ENCODE measurements at regions not wholly inside any gene's neighbourhood (a gene's known extent, or its start where the extent isn't known, plus 50 kb on each side); places are given as distances from the start of the nearest gene placed in this dataset.

DNA sequence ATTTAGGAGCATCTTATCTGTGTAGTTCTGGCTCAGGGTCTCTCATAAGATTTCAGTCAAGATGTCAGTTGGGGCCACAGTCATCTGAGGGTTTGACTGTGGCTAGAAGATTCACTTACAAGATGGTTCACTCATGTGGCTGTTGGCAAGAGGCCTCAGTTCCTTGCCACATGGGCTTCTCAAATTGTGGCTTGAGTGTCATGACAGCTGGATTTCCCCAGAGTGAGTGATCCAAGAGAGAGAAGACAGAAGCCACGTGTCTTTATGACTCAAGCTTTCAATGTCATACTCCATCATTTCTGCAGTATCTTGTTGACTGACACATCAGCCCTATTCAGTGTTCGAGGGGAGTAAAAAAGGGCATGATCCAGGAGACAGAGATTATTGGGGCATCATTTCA lies 131.3 kb upstream of the AP1S2 start:
- in situ Hi-C loops (cut with HindIII; ENCODE audit: low sequenced_read_pairs) = loop anchor here (5.0 kb wide), 1 partner anchor 59 kb away; no protein-coding TSS in a partner anchor

DNA sequence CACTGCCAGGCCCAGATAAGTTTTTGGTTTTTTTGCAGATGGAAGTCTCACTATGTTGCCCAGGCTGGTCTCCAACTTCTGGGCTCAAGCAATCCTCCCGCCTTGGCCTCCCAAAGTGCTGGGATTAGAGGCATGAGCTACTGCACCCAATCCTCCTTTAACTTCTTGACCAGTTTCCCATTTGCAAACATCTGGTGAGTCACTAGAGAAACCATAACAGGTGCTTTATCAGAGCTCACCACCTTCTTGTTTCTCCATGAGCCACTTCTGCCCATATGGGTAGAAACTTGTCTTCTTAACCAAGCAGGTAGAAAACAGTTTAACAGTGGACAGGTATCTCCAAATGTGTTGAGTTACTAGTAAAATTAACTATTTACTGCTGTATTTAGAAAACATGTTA lies 128.4 kb upstream of the AP1S2 start:
- in situ Hi-C loops (cut with HindIII; ENCODE audit: low sequenced_read_pairs) = no loop called here

DNA sequence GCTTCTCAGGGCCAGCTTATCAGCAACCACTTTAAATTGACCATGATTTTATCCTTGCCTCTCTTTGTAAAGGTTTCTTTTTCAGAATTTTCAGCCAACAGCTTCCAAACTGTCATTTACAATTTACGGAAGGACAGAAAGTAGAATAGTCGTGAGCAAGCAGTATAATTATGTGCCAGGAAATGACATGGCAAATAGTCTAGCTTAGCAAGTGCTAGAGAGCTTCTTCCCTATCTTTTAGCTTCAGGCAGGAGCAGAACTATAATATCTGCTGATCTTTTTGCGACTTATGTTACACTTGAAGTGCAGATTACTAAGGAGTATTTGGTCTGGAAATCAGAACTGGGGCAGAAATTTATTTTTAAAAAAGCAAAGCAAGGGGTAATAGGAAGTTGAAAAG lies 123.0 kb upstream of the AP1S2 start:
- in situ Hi-C loops (cut with HindIII; ENCODE audit: low sequenced_read_pairs) = no loop called here

DNA sequence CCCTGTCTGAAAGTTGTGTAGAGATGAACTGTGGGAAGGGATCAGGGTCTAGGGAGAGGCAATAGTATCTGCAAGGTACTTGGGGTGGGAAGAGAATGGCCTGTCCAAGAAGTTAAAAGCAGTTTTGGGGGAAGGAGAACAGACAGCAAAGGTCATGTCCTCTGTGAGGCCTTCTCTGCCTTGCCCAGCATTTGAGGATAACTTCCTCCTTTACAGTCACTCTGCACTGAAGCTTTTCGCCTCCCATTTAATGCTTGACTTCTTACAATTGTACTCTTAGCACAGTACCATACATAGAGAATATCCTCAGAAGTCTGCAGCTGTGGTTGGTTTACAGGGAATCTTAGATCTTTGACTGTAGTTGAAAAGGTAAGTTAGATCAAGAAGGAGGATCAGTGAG lies 121.8 kb upstream of the AP1S2 start:
- in situ Hi-C loops (cut with HindIII; ENCODE audit: low sequenced_read_pairs) = no loop called here

DNA sequence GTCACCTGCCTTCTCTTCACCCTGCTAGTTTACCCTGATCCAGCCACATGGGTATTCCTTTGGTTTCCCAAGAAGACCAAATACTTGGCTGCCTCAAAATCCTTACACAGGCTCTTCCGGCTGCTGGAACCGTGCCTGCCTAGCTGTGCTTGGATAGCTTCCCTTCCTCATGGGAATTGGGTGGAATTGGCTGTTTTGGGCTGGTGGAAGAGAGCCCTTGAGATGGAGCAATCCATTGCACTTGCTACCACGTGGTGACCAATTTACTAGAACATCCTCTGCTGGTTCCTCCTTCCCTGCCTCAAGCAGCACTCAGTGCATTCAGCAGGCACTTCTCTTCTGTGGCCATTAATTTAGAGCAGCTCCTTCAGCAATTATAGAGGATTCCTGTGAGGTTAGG lies 119.3 kb upstream of the AP1S2 start:
- in situ Hi-C loops (cut with HindIII; ENCODE audit: low sequenced_read_pairs) = no loop called here

DNA sequence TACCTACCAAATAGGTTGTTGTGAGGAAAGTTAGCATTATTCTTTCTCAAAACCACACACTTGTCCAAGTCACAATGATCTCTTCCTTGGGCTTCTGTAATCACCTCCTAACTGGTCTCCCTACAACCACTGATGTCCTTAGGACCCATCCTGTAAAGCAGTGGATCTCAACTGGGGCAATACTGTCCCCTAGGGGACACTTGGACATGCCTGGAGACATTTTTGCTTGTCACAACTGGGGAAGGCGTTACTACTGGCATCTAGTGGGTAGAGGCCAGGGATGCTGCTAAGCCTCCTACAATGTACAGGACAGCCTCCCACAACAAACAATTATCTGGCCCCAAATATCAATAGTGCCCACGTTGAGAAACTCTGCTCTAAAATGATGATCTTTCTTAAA lies 118.7 kb upstream of the AP1S2 start:
- in situ Hi-C loops (cut with HindIII; ENCODE audit: low sequenced_read_pairs) = no loop called here

DNA sequence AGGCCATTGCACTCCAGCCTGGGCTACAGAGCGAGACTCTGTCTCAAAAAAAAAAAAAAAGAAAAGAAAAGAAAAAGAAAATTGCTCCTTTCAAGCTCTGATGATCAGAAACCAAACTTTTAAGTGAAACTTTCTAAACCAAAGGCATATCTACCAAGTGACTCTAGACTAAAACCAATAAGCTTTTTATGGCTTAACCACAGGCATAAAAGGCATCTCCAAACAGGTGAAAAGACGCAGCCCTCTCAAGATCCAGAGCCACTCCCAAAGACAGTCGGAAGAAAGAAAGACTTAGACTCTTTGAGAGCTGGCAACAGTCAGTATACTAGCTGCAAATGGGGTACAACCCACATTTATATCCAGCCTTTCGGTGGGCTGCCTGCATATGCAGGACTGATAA lies 117.1 kb upstream of the AP1S2 start:
- in situ Hi-C loops (cut with HindIII; ENCODE audit: low sequenced_read_pairs) = no loop called here

DNA sequence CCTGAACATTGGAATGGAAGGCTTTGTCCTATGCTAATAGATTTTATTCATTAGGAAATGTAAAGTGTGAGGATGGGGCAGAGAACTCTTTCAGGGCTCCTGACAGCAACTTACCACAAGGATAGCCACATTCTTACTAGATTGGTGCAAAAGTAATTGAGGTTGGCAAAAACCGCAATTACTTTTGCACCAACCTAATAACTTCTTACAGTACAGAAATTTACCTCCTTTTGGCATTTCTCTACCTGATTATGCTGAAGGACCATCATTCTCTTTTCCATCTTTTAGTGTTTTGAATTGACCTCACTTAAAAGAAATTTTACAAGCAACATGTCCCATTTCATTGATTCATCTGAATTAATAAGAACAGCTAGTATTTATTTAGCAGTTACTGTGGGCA lies 109.2 kb upstream of the AP1S2 start:
- in situ Hi-C loops (cut with HindIII; ENCODE audit: low sequenced_read_pairs) = no loop called here

DNA sequence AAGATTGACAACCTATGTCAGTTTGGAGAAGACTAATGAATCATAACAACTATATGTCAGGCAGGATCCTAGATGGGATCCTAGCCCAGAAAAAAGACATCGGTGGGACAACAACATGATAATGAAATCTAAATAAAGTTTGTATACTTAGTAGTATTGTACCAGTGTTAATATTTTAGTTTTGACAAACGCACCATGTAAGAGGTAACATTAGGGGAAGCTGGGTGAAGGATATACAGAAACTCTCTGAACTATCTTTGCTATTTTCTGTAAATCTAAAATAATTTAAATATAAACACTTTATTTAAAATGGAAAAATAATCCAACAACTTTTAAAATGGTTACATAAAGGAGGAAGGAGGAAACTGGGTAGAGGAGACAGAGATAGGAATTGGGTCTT lies 105.6 kb upstream of the AP1S2 start:
- in situ Hi-C loops (cut with HindIII; ENCODE audit: low sequenced_read_pairs) = no loop called here

DNA sequence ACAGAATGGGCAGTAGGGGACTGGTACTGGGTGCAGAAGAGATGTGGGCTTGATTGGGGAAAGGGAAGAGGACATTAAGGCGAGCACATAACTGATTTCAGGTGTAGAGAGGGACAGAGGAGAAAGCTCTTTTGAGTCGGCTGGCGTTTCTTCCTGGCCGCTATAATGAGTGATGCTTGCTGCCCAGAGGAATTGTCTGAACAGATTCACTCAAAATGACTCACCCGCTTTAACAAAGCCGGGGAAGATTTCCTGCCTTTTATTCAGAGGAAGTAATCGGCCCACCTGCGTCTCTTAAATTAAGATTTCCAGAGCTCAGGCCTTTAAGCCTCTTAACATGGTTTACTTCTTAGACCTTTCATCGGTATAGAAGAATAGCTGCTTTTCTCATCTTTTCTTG lies 102.1 kb upstream of the AP1S2 start:
- in situ Hi-C loops (cut with HindIII; ENCODE audit: low sequenced_read_pairs) = no loop called here

DNA sequence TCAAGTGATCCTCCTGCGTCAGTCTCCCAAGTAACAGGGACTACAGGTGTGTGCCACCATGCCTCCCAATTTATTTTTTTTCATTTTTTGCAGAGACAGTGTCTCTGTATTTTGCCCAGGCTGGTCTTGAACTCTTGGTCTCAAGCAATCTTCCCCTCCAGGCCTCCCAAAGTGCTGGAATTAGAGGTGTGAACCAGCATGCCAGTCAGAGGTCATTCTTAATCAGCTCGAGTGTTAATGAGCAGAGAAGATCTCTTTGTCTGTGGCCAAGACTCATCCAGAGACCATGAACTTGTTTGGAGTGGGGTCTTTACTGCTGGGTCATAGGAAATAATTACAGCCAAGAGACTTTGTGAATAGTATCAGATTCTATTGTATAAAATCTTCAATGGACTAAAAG lies 99.2 kb upstream of the AP1S2 start:
- in situ Hi-C loops (cut with HindIII; ENCODE audit: low sequenced_read_pairs) = no loop called here

DNA sequence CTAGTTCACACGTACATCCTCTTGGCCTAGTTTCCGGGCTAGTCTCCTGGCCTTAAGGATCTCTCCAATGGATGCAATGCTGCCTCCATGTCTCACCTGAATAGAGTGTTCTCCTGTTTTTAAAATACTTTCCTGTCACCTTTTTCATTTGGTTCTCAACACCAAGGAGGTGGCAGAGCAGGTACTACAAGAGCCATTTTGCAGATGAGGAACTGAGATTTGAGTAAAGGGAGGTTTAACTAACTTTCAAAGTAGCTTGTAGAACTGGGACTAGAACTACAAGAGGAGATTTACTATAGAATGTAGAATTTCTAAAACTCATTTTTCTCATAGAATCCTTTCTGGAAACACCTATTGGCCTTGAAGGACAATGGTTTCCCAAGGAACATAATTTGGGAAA lies 97.6 kb upstream of the AP1S2 start:
- in situ Hi-C loops (cut with HindIII; ENCODE audit: low sequenced_read_pairs) = no loop called here

DNA sequence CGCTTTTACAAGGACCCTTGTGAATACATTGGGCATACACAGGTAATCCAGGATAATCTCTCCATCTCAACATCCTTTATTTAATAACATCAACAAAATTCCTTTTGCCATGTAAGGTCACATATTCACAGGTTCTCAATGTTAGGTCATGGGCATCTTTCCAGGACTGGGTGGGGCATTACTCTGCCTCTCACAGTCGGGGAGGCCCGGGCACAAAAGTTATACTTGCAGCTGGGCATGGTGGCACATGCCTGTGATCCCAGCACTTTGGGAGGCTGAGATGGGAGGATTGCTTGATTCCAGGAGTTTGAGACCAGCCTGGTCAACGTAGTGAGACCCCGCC lies 93.7 kb upstream of the AP1S2 start:
- in situ Hi-C loops (cut with HindIII; ENCODE audit: low sequenced_read_pairs) = no loop called here

DNA sequence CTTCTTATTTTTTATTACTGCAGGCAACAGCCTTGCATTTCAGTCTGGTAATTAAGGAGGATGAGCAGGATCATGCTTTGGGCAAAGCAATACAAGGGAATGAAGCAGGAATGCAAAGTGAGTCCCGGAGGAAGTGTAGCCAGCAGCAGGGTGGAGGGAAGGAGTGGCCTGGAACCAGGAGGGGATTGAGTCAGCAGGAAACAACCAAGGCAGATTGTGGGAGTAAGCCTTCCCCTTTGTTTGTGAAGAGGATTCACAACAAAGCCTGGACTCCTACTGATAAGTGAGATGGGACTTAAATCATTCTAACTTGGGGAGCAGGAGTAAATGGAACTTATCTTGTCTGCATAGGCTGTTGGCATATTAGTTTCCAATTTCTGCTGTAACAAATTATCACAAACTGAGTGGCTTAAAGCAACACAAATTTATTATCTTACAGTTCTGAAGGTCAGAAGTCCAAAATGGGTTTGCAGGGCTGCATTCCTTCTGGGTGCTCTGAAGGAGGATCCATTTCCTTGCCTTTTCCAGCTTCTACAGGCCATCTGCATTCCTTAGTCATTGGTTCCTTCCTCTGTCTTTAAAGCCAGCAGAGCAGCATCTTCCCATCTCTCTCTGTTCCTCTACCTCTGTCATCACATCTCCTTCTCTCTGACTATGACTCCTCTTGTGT lies 93.2 kb upstream of the AP1S2 start:
- in situ Hi-C loops (cut with HindIII; ENCODE audit: low sequenced_read_pairs) = no loop called here

DNA sequence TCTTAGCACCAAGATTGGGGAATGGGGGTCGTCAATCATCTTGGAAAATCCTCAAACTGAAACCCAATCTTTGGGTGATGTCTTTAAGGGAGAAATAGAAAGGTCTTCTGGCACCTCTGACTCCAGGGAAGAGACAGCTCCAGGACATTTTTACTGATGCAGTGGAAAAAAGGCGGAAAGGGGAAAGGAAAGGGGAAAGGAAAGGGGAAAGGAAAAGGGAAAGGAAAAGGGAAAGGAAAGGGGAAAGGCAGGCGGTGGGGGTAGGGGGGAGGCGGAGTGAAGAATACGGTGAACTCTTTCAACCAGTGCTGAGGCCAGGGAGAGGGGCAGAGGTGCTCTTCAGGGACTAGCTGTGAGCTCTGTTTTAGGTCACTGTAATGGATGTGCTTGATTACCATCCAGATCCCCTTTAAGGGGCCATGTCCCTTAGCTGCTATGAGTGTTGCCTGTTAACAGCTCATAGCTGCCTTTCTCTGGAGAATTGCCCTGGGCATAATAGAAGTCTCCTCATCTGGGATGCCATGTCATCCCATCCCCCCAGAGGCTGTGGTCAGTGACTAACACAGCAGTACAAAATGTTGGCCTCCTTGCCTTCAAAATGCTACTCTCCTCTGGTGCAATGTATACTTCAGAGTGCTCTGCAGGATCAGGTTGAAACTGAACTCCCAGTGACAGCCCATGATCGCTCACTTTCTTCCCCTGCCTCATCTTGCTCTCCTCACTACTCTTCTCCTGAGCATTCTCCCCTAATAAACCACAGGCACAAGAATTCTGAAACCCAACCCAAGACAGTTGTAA lies 92.4 kb upstream of the AP1S2 start:
- in situ Hi-C loops (cut with HindIII; ENCODE audit: low sequenced_read_pairs) = no loop called here

DNA sequence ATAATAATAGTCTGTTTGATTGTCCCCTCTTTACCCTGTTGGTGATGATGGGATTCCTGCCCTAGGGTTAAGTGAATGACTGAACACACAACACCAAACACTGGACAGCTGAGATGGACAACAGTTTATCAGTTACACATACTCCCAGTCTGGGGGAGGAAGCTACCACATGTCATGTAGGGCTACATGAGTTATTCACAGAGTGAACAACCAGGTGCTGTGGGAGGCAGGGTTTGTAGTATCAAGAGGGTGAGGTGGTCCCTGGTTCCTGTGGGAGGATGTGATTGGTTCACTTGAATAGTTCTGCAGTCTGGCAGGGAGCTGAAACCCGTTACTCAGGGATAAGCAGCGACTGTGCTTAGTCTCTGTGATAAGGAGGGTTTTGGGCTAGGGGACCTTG lies 88.8 kb upstream of the AP1S2 start:
- in situ Hi-C loops (cut with HindIII; ENCODE audit: low sequenced_read_pairs) = no loop called here

DNA sequence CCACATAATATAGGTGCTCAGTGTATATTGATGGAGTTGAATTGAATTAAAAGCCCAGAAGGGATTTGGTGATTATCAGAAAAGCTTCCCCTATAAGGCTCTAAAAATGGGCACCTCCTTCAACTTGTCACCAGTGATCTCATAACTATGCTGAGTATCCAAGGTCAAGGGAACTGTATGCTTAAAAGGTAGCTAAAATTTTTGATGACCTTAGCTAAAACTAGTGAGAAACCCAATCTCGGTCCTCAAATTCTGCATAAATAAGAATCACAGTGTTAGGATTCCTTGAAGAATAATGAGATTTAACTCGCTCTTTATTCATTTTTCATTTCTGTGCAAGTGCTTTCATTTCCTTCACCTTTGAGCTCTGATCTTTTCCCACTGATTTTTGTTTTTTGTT lies 87.7 kb upstream of the AP1S2 start:
- in situ Hi-C loops (cut with HindIII; ENCODE audit: low sequenced_read_pairs) = no loop called here

DNA sequence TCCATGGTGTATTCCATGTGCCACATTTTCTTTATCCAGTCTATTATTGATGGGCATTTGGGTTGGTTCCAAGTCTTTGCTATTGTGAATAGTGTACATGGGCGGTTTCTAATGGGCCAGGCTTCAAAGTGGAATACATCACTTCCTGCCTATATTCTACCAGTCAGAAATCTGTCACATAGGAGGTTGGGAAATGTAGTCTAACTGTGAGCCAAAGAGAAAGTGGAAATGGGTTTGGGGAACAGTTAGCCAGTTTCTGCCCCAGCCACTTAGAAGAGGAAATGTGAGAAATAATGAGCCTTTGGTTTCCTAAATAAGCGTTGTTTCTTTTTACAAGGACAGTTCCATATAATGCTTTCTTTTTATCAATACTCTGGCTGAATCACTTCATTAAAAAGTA lies 85.1 kb upstream of the AP1S2 start:
- in situ Hi-C loops (cut with HindIII; ENCODE audit: low sequenced_read_pairs) = no loop called here

DNA sequence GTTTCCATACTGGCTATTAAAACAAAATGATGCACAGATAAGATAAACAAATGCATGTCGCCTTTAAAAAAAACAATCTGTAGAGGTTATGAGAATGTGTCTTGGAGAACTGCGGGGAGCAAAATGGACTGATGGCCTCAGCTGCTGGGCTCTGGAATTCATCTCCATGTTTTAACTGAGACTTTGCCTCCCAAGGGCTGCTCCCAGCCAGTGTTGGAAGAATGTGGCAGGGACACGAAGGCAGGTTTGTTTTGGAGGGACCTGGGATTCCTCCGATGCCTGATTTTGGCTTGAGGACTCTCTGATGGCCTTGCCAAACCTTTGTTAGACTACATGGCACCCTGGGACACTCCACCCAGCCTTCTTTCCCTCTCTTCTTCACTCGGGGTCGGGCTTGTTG lies 83.5 kb upstream of the AP1S2 start:
- in situ Hi-C loops (cut with HindIII; ENCODE audit: low sequenced_read_pairs) = no loop called here

DNA sequence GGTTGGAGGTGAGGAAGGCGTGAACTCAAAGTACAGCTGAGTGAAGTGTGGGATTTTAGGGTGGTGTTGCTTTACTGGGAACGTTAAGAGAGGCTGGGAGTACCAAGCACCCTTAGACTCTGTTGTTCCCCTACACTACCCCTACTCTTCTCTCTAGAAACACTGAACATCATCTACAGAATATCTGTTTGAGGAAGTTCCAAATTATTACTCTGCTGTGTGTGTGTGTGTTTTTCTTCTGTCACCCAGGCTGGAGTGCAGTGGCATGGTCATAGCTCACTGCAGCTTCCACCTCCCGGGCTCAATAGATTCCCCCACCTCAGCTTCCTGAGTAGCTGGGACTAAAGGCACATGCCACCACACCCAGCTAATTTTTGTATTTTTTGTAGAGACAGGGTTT lies 76.7 kb upstream of the AP1S2 start:
- in situ Hi-C loops (cut with HindIII; ENCODE audit: low sequenced_read_pairs) = no loop called here

DNA sequence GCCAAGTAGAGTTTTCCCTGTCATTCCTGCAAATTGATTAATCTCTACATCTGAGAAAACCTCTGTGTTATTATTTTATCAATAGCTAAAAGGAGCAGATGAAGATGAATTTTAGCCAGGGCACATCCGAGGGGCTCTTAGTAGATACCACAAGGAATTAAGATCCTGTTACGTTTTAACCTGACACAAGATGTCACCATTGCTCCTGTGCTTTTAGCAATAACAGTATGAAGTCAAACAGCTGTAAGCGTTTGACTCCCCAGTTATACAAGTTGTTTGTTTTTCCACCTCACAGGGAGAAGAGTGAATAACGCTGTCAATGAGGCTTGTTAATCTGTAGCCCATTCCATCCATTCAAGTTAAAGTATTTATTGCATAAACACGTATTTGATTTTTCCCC lies 76.0 kb upstream of the AP1S2 start:
- in situ Hi-C loops (cut with HindIII; ENCODE audit: low sequenced_read_pairs) = no loop called here

DNA sequence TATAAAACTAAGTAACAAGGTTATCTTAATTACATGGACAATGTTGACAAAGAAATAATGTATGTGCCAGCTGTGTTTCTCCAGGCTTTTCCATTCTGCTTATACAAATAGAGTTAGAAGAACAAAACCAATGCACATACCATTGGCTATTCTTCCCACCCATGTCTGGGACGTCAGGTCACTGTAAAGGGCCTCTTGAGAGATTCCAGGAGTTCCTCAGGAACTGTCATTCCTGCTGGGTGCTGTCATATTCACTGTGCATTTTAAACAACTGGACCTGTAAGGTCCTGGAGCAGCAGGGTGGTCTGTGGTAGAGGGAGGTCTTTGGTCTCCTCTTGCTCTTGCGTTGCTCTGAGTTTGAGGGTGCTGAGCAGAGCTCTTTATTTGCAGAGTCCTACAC lies 74.6 kb upstream of the AP1S2 start:
- in situ Hi-C loops (cut with HindIII; ENCODE audit: low sequenced_read_pairs) = loop anchor here (5.0 kb wide), 2 partner anchors 37 to 58 kb away; no protein-coding TSS in a partner anchor

DNA sequence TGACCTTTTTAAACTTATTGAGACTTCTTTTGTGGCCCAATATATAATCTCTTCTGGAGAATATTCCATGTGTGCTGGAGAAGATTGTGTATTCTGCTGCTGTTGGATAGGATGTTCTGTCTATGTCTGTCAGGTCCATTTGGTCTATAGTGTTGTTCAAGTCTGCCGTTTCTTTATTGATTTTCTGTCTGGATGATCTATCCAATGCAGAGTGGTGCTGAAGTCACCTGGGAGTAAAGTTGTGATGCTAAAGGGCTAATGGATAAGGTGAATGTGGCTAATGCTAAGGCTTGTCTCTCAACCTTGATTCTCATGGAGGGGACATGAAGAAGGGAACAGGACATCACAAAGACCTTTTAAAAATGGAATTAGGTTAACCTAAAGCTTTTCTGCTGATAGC lies 72.0 kb upstream of the AP1S2 start:
- in situ Hi-C loops (cut with HindIII; ENCODE audit: low sequenced_read_pairs) = loop anchor here (5.0 kb wide), 2 partner anchors 34 to 61 kb away; no protein-coding TSS in a partner anchor

Measured in endothelial cell of hepatic sinusoid (primary cell).